Smooth muscle cell (in vitro differentiated cells): ENCODE measurements at regions not wholly inside any gene's neighbourhood (a gene's known extent, or its start where the extent isn't known, plus 50 kb on each side); places are given as distances from the start of the nearest gene placed in this dataset.

Source experiments
- DNase-seq: peaks from one replicate; lab custom pipeline; 2025; ENCODE audit not compliant: unreplicated experiment; lab: John Stamatoyannopoulos, UW
- H2AFZ ChIP-seq: fragments of 200-600 bp; sonication (generic); 2 replicates; pipeline ENCODE4 v1.6.0; 2016; ENCODE audit warnings: antibody characterized with exemption, low read depth, mild to moderate bottlenecking
- H3F3A ChIP-seq: fragments of 200-600 bp; sonication (generic); 2 replicates; pipeline ENCODE4 v1.6.0; 2017; ENCODE audit warnings: antibody characterized with exemption, low read depth
- H3K27ac ChIP-seq: fragments of 200-600 bp; sonication (generic); 2 replicates; pipeline ENCODE4 v1.5.1; 2016; ENCODE audit warnings: low read depth, mild to moderate bottlenecking
- H3K27me3 ChIP-seq: fragments of 200-600 bp; sonication (generic); 2 replicates; pipeline ENCODE4 v1.6.1; 2016; ENCODE audit warnings: low read depth, mild to moderate bottlenecking
- H3K36me3 ChIP-seq: fragments of 200-600 bp; sonication (generic); 2 replicates; pipeline ENCODE4 v1.5.1; 2016; ENCODE audit warnings: low read depth
- H3K4me1 ChIP-seq: fragments of 200-600 bp; sonication (generic); 2 replicates; pipeline ENCODE4 v1.5.1; 2016; ENCODE audit warnings: low read depth
- H3K4me2 ChIP-seq: fragments of 200-600 bp; sonication (generic); 2 replicates; pipeline ENCODE4 v1.6.0; 2016; ENCODE audit warnings: mild to moderate bottlenecking
- H3K4me3 ChIP-seq: fragments of 200-600 bp; sonication (generic); 2 replicates; pipeline ENCODE4 v1.5.1; 2016; ENCODE audit warnings: mild to moderate bottlenecking
- H3K79me2 ChIP-seq: fragments of 200-600 bp; sonication (generic); 2 replicates; pipeline ENCODE4 v1.6.0; 2016; ENCODE audit warnings: low read depth, mild to moderate bottlenecking
- H3K9ac ChIP-seq: fragments of 200-600 bp; sonication (generic); 2 replicates; pipeline ENCODE4 v1.6.0; 2016; ENCODE audit warnings: low read depth
- H3K9me3 ChIP-seq: fragments of 200-600 bp; sonication (generic); replicated peaks from 2 replicates; pipeline ENCODE4 v1.5.1; 2016; ENCODE audit warnings: low read depth
- H4K20me1 ChIP-seq: fragments of 200-600 bp; sonication (generic); 2 replicates; pipeline ENCODE4 v1.6.0; 2016; ENCODE audit warnings: low read depth
- CTCF ChIP-seq: fragments of 200-600 bp; sonication (generic); IDR thresholded peaks from 2 replicates; pipeline ENCODE4 v1.5.1; 2017; ENCODE audit warnings: borderline replicate concordance, mild to moderate bottlenecking, antibody characterized with exemption; ENCODE audit not compliant: insufficient read depth, poor library complexity, severe bottlenecking
- WGBS: methylation state at CpG from one replicate; pipeline ENCODE4 v1.1.7; 2016; ENCODE audit warnings: low lambda C conversion rate; 5-methylcytosine and 5-hydroxymethylcytosine counted together

- Histone ChIP-seq H3K9ac (no peak overlapping the region), H3K4me3 (no peak overlapping the region), H3K27ac (no peak overlapping the region), H4K20me1 (no peaks in the 10 kb centered on the region), H3K27me3 (no peaks in the 10 kb centered on the region), H3K4me2 (no peak overlapping the region), H3K9me3 (no peaks in the 10 kb centered on the region), H3K4me1 (peaks cover 6% of the 10 kb centered on the region), H3K79me2 (no peaks in the 10 kb centered on the region), H3K36me3 (no peaks in the 10 kb centered on the region), H3F3A (no peaks in the 10 kb centered on the region), H2AFZ (no peak overlapping the region)
- DNase-seq = no peak
- TF ChIP-seq CTCF = no peak
Measured at GRCh38 chr9:27668280-27668679, 95.0 kb upstream of the C9orf72 start.

GRCh38 chr9:27671636-27672035 lies 98.4 kb upstream of the C9orf72 start:
- H3K79me2 ChIP-seq = no peaks in the 10 kb centered on the region
- H3K4me3 ChIP-seq = no peak overlapping the region
- no peaks in the 10 kb centered on the region for H4K20me1 ChIP-seq
- no peaks in the 10 kb centered on the region for H3K36me3 ChIP-seq
- 80% methylated on average over 5 of the region's 5 CpGs for WGBS
- H3K4me2 ChIP-seq = no peak overlapping the region
- H3K27me3 ChIP-seq = no peaks in the 10 kb centered on the region
- no peaks in the 10 kb centered on the region for H3F3A ChIP-seq
- no peak for TF ChIP-seq CTCF
- DNase-seq = no peak
- no peak overlapping the region for H3K9ac ChIP-seq
- H3K27ac ChIP-seq = no peak overlapping the region
- peaks cover 12% of the 10 kb centered on the region for H3K4me1 ChIP-seq
- H2AFZ ChIP-seq = no peak overlapping the region
- H3K9me3 ChIP-seq = no peaks in the 10 kb centered on the region

GRCh38 chr9:27672718-27673117 lies 99.4 kb upstream of the C9orf72 start:
- Histone ChIP-seq H3K27ac (no peak overlapping the region), H3K9me3 (no peaks in the 10 kb centered on the region), H3K4me2 (no peak overlapping the region), H3K27me3 (no peaks in the 10 kb centered on the region), H3K4me3 (no peak overlapping the region), H2AFZ (no peak overlapping the region), H3K36me3 (no peaks in the 10 kb centered on the region), H3K79me2 (no peaks in the 10 kb centered on the region), H3F3A (no peaks in the 10 kb centered on the region), H3K9ac (no peak overlapping the region), H4K20me1 (no peaks in the 10 kb centered on the region), H3K4me1 (peaks cover 12% of the 10 kb centered on the region)
- TF ChIP-seq CTCF = no peak
- WGBS = 79% methylated on average over 3 of the region's 3 CpGs
- DNase-seq = no peak

- Histone ChIP-seq H3K9ac (no peak overlapping the region), H3K4me3 (no peak overlapping the region), H3F3A (no peaks in the 10 kb centered on the region), H2AFZ (no peak overlapping the region), H4K20me1 (no peaks in the 10 kb centered on the region), H3K27me3 (no peaks in the 10 kb centered on the region), H3K36me3 (no peaks in the 10 kb centered on the region), H3K79me2 (no peaks in the 10 kb centered on the region), H3K4me2 (no peak overlapping the region), H3K9me3 (no peaks in the 10 kb centered on the region), H3K4me1 (peaks cover 12% of the 10 kb centered on the region), H3K27ac (no peak overlapping the region)
- no peak for DNase-seq
- WGBS = 86% methylated on average over 3 of the region's 3 CpGs
- TF ChIP-seq CTCF = no peak
Measured at GRCh38 chr9:27673641-27674040, 100.4 kb upstream of the C9orf72 start.
